HepG2 (cell line): ENCODE measurements at regions not wholly inside any gene's neighbourhood (a gene's known extent, or its start where the extent isn't known, plus 50 kb on each side); places are given as distances from the start of the nearest gene placed in this dataset.

ENCODE experiments used
- AKAP8 ChIP-seq: sonication (generic); formaldehyde crosslinking; IDR thresholded peaks from 2 replicates; pipeline ENCODE4 v1.5.1; 2020; ENCODE audit warnings: mild to moderate bottlenecking, missing genetic modification reagents
- FIP1L1 ChIP-seq: fragments of 200-400 bp; formaldehyde crosslinking; IDR thresholded peaks from 2 replicates; pipeline ENCODE4 v1.6.1; 2018; ENCODE audit warnings: low read depth, mild to moderate bottlenecking, low read length, moderate library complexity, borderline replicate concordance; ENCODE audit not compliant: insufficient read depth
- IRF2 ChIP-seq: IDR thresholded peaks from 2 replicates; pipeline ENCODE4 v1.6.1; 2018; ENCODE audit warnings: missing genetic modification reagents, missing compliant biosample characterization
- NCOA2 ChIP-seq: sonication (generic); formaldehyde crosslinking; IDR thresholded peaks from 2 replicates; pipeline ENCODE4 v1.8.0; 2022; ENCODE audit warnings: inconsistent platforms
- TF ChIP-seq, protein P1 (sequence below): sonication (generic); formaldehyde crosslinking; IDR thresholded peaks from one replicate; pipeline ENCODE4 v1.5.1; 2020; ENCODE audit warnings: mild to moderate bottlenecking, missing genetic modification reagents; ENCODE audit errors: not compliant biosample characterization
- TF ChIP-seq, protein P2 (sequence below): sonication (generic); formaldehyde crosslinking; IDR thresholded peaks from 2 replicates; pipeline ENCODE4 v1.9.0; 2021; ENCODE audit warnings: missing genetic modification reagents, mild to moderate bottlenecking, borderline replicate concordance

DNA sequence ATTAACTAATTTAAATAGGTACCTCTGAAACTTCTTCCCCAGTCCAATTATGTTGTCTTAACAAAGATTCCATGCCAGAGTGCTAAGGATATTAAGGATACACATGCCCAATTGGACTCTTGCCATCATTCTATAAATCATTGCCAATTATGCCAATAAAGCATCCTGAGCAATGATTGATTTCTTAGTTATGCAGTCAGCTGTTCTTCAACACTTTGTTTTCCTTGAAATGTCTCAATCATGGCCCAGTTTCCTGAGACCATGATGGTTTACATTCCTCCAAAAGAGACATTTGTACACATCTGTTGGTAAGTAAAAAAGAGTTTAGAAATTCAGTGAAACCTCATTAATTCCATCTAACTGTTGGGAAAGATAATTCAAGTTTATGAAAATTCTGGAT lies 180.4 kb upstream of the PKN2 start (continued):
- TF ChIP-seq, protein P1, sequence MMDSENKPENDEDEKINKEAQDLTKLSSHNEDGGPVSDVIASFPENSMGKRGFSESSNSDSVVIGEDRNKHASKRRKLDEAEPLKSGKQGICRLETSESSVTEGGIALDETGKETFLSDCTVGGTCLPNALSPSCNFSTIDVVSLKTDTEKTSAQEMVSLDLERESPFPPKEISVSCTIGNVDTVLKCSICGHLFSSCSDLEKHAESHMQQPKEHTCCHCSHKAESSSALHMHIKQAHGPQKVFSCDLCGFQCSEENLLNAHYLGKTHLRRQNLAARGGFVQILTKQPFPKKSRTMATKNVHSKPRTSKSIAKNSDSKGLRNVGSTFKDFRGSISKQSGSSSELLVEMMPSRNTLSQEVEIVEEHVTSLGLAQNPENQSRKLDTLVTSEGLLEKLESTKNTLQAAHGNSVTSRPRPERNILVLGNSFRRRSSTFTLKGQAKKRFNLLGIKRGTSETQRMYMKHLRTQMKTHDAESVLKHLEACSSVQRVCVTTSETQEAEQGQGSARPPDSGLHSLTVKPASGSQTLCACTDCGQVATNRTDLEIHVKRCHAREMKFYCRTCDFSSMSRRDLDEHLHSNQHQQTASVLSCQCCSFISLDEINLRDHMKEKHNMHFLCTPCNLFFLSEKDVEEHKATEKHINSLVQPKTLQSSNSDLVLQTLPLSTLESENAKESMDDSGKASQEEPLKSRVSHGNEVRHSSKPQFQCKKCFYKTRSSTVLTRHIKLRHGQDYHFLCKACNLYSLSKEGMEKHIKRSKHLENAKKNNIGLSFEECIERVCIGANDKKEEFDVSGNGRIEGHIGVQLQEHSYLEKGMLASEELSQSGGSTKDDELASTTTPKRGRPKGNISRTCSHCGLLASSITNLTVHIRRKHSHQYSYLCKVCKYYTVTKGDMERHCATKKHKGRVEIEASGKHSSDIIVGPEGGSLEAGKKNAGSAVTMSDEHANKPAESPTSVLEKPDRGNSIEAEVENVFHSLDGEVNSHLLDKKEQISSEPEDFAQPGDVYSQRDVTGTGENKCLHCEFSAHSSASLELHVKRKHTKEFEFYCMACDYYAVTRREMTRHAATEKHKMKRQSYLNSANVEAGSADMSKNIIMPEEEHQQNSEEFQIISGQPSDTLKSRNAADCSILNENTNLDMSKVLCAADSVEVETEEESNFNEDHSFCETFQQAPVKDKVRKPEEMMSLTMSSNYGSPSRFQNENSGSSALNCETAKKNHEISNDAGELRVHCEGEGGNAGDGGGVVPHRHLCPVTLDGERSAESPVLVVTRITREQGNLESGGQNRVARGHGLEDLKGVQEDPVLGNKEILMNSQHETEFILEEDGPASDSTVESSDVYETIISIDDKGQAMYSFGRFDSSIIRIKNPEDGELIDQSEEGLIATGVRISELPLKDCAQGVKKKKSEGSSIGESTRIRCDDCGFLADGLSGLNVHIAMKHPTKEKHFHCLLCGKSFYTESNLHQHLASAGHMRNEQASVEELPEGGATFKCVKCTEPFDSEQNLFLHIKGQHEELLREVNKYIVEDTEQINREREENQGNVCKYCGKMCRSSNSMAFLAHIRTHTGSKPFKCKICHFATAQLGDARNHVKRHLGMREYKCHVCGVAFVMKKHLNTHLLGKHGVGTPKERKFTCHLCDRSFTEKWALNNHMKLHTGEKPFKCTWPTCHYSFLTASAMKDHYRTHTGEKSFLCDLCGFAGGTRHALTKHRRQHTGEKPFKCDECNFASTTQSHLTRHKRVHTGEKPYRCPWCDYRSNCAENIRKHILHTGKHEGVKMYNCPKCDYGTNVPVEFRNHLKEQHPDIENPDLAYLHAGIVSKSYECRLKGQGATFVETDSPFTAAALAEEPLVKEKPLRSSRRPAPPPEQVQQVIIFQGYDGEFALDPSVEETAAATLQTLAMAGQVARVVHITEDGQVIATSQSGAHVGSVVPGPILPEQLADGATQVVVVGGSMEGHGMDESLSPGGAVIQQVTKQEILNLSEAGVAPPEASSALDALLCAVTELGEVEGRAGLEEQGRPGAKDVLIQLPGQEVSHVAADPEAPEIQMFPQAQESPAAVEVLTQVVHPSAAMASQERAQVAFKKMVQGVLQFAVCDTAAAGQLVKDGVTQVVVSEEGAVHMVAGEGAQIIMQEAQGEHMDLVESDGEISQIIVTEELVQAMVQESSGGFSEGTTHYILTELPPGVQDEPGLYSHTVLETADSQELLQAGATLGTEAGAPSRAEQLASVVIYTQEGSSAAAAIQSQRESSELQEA (CRISPR knock-in tag): no peak
- TF ChIP-seq IRF2 (CRISPR knock-in tag): no peak
- no peak for TF ChIP-seq AKAP8
- TF ChIP-seq, protein P2, sequence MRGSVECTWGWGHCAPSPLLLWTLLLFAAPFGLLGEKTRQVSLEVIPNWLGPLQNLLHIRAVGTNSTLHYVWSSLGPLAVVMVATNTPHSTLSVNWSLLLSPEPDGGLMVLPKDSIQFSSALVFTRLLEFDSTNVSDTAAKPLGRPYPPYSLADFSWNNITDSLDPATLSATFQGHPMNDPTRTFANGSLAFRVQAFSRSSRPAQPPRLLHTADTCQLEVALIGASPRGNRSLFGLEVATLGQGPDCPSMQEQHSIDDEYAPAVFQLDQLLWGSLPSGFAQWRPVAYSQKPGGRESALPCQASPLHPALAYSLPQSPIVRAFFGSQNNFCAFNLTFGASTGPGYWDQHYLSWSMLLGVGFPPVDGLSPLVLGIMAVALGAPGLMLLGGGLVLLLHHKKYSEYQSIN: no peak
- TF ChIP-seq NCOA2 (CRISPR knock-in tag): no peak
- TF ChIP-seq FIP1L1: no peak
